Head of caudate nucleus (tissue), 42 donors: ENCODE measurements at regions not wholly inside any gene's neighbourhood (a gene's known extent, or its start where the extent isn't known, plus 50 kb on each side); places are given as distances from the start of the nearest gene placed in this dataset.
"Not testable (repeated sequence)": the region's sequence is repeated elsewhere in the genome, so short reads cannot be mapped to it uniquely, and the experiment has no call there.

Experiments
- DNase-seq, 42 donors: peaks; one replicate each; pipeline versions ENCODE4 v3.0.0 to v3.0.0-alpha.2; 2020 to 2021; ENCODE audit warnings: mixed read lengths in 7 of 42
- intact Hi-C: fragments of 100-400 bp; cut with DNase I; formaldehyde crosslinking; loops from one replicate; pipeline ENCODE4 v1.15.0; 2022

DNA sequence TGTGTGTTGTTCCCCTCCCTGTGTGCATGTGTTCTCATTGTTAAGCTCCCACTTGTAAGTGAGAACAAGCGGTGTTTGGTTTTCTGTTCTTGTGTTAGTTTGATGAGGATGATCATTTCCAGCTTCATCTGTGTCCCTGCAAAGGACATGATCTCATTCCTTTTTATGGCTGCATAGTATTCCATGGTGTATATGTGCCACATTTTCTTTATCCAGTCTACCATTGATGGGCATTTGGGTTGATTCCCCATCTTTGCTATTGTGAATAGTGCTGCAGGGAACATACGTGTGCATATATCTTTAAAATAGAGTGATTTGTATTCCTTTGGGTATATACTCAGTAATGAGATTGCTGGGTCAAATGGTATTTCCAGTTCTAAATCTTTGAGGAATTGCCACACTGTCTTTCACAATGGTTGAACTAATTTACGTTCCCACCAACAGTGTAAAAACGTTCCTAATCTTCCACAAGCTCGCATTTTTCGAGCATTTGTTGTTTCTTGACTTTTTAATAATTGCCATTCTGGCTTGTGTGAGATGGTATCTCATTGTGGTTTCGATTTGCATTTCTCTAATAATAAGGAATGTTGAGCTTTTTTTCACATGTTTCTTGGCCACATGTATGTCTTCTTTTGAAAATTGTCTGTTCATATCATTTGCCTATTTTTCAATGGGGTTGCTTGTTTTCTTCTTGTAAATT lies 60.6 kb upstream of the PPP1R12A start:
- DNase-seq, intact Hi-C loops: not testable (repeated sequence)

DNA sequence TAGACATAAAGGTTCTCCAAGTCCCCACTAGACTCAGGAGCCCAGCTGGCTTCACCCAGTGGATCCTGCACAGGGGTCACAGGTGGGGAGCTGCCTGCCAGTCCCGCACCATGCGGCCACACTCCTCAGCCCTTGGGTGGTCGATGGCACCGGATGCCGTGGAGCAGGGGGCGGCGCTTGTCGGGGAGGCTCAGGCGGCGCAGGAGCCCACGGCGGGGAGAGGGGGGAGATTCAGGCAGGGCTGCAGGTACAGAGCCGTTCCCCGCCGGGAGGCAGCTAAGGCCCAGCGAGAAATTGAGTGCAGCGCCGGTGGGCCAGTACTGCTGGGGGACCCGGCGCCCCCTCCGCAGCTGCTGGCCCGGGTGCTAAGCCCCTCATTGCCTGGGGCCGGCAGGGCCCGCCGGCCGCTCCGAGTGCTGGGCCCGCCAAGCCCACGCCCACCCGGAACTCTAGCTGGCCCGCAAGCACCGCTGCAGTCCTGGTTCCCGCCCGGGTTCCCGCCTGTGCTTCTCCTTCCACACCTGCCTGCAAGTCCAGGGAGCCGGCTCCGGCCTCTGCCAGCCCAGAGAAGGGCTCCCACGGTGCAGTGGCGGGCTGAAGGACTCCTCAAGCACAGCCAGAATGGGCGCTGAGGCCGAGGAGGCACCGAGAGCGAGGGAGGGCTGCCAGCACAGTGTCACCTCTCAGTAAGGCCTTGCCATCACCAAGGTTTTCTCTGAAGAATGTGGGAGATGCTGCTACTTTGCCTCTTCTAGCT lies 58.4 kb upstream of the PPP1R12A start:
- intact Hi-C loops: no loop called here
- no peak for DNase-seq

DNA sequence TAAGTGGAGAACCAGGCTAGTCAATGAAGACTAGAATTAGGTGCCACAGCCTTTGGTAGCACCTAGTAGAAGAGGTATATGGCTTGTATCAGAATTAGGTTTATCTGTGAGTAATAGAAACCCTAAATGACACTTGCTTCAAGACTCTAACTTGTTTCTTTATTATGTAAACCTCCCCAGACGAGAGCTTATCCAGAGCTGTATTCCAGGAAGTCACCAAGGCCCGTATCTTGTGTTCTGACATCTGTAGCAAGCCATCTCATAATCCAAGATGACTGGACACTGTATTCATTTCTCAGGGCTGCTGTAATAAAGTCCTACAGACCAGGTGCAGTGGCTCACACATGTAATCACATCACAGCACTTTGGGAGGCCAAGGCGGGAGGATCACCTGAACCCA lies 56.7 kb upstream of the PPP1R12A start:
- DNase-seq: no peak
- intact Hi-C loops: no loop called here

DNA sequence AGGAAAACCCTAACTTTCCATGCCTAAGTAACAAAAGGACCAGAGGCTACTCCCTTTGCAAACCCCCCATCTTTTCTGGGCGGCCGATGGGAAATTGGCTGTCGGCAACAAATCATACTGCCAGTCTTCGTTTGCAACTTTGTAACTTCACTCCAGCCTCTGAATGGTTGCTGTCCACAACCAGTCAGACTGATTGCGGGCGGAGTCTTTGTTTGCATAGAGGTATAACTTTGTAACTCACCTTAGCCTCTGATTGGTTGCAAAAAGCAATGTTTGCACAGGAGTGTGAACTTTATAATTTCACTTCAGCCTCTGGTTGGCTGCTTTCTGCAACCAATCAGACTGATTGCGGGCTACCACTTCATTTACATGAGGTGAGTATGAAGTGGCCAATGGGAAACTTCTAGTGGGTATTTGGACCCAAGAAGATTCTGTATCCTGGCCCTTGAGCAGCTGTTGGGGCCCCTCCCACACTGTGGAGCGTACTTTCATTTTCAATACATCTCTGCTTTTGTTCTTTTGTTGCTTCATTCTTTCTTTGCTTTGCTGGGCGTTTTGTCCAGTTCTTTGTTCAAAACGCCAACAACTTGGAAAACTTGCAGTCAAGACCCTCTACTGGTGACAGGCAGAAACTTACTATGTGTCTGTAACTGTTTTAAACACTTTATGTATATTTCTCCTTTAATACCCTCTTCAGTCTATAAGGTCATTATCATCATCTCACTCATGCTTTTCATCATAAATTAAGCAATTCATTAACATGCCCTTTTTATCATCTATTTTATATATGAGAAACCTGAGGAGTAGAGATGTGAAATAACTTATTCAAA lies 55.8 kb upstream of the PPP1R12A start:
- DNase-seq, intact Hi-C loops: not testable (repeated sequence)

DNA sequence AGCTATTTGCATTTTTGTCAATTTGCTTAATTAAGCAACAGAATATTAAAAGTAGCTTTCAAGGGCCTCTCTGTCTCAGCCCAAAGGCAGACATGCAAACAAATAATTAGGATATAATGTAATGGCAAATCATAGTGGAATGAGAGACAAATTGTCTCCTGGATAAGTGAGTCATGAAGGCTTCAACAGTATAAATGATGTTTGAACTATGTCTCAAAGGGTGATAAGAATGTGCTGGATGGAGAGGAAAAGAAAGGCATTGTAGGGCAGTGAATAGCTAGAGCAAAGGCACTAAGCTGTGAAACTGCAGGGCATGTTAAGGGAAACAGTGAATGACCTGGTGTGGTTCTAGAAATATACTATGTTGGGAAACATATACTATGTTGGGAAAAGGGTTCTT lies 53.5 kb upstream of the PPP1R12A start:
- DNase-seq: no peak
- intact Hi-C loops: no loop called here

DNA sequence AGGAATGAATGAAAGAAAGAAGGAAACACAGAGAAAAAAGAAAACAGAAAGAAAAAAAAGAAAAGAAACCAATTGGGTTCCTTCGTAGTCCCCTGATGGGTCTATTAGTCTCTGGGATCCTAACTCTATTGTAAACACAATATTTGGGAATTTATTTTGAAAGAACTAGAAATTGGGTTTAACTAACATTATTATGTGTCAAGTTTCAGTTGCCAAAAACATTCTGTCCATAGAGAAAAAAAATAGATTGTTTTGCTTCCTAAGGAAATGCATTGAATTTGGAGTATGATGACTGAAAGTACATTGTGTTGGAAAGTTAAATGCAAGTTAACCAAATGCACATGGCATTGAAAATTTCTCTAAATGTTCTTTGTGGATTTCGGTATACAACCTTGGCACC lies 52.8 kb upstream of the PPP1R12A start:
- DNase-seq: no peak
- intact Hi-C loops: no loop called here
